ENCODE measurements at regions not wholly inside any gene's neighbourhood (a gene's known extent, or its start where the extent isn't known, plus 50 kb on each side); places are given as distances from the start of the nearest gene placed in this dataset.

- ATAC-seq (no peak), DNase-seq (ENCODE audit: low read depth, low spot score) (no peak)
- Histone ChIP-seq H3K9ac (ENCODE audit: low read length) (no peak overlapping the region), H3K36me3 (ENCODE audit: control insufficient read depth in 1 of 2, insufficient read depth in 2 of 2, low read length in 2 of 2) (no peaks in the 10 kb centered on the region), H3K9me3 (ENCODE audit: control insufficient read depth in 1 of 2, insufficient read depth in 1 of 2, low read depth in 1 of 2, low read length in 2 of 2) (no peaks in the 10 kb centered on the region), H3K9me2 (ENCODE audit: insufficient read depth) (no peaks in the 10 kb centered on the region), H3K4me2 (ENCODE audit: low read length) (no peak overlapping the region), H3K79me2 (ENCODE audit: insufficient read depth, low read length) (no peaks in the 10 kb centered on the region), H3K4me1 (ENCODE audit: control insufficient read depth in 1 of 2, insufficient read depth in 2 of 2, low read length in 2 of 2) (no peaks in the 10 kb centered on the region), H4K20me1 (ENCODE audit: insufficient read depth) (no peaks in the 10 kb centered on the region), H3K27ac (ENCODE audit: low read depth, low read length) (no peak overlapping the region), H2AFZ (ENCODE audit: low read depth, low read length, poor library complexity, severe bottlenecking) (no peak overlapping the region), H3K27me3 (ENCODE audit: insufficient read depth, low read length) (no peaks in the 10 kb centered on the region), H3K4me3 (replicated peaks in 1 of 2; ENCODE audit: low read depth in 1 of 2, low read length in 2 of 2) (no peak overlapping the region)
- BruUV-seq (replicated peaks), result no TSS peak
- ChIA-PET RAD21 (ENCODE audit: low non-redundant PET in 1 of 2, low total read pairs in 2 of 2, uncharacterized antibody in 2 of 2, unreplicated experiment in 2 of 2) (interaction anchor here in 1 of 2 experiments (0.6 kb wide), 1 partner anchor 225 kb away, joined by 3 read pairs; no protein-coding TSS in a partner anchor), POLR2A (no interaction called here), CTCF (no interaction called here)
- intact Hi-C loops (cut with micrococcal nuclease), result no loop called here
- TF ChIP-seq TCF7L2 (IDR thresholded peaks at IDR 0.05; ENCODE audit: borderline replicate concordance, extremely low read depth, insufficient read depth, insufficient read length) (no peak), SP1 (IDR thresholded peaks at IDR 0.05; ENCODE audit: low read depth) (no peak), ATF3 (IDR thresholded peaks at IDR 0.05) (no peak), RAD21 (IDR thresholded peaks at IDR 0.05; ENCODE audit: low read depth) (no peak), FOSL1 (IDR thresholded peaks at IDR 0.05; ENCODE audit: low read depth) (no peak), SRF (IDR thresholded peaks at IDR 0.05; ENCODE audit: low read depth) (no peak), REST (IDR thresholded peaks at IDR 0.05; ENCODE audit: low read depth) (no peak), SIN3A (IDR thresholded peaks at IDR 0.05; ENCODE audit: low read depth) (no peak), JUND (IDR thresholded peaks at IDR 0.05) (no peak), POLR2AphosphoS5 (IDR thresholded peaks at IDR 0.05; ENCODE audit: low read depth, low read length) (no peak), POLR2A (IDR thresholded peaks at IDR 0.05; ENCODE audit: borderline replicate concordance, extremely low read depth, insufficient read depth, insufficient read length) (no peak), ZNF274 (IDR thresholded peaks at IDR 0.05; ENCODE audit: low read depth, low read length) (no peak), CBX3 (IDR thresholded peaks at IDR 0.05; ENCODE audit: low read depth) (no peak), YY1 (IDR thresholded peaks at IDR 0.05; ENCODE audit: extremely low read depth, insufficient replicate concordance, low read depth, low read length) (no peak), ZFX (IDR thresholded peaks at IDR 0.05) (no peak)
- TF ChIP-seq, protein P1, sequence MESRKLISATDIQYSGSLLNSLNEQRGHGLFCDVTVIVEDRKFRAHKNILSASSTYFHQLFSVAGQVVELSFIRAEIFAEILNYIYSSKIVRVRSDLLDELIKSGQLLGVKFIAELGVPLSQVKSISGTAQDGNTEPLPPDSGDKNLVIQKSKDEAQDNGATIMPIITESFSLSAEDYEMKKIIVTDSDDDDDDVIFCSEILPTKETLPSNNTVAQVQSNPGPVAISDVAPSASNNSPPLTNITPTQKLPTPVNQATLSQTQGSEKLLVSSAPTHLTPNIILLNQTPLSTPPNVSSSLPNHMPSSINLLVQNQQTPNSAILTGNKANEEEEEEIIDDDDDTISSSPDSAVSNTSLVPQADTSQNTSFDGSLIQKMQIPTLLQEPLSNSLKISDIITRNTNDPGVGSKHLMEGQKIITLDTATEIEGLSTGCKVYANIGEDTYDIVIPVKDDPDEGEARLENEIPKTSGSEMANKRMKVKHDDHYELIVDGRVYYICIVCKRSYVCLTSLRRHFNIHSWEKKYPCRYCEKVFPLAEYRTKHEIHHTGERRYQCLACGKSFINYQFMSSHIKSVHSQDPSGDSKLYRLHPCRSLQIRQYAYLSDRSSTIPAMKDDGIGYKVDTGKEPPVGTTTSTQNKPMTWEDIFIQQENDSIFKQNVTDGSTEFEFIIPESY (IDR thresholded peaks at IDR 0.05; ENCODE audit: extremely low read depth, insufficient replicate concordance, low read length), result no peak
Observed at GRCh38 chr16:26715969-26716368, 350.8 kb upstream of the C16orf82 start.
